ENCODE measurements at regions not wholly inside any gene's neighbourhood (a gene's known extent, or its start where the extent isn't known, plus 50 kb on each side); places are given as distances from the start of the nearest gene placed in this dataset.

DNA sequence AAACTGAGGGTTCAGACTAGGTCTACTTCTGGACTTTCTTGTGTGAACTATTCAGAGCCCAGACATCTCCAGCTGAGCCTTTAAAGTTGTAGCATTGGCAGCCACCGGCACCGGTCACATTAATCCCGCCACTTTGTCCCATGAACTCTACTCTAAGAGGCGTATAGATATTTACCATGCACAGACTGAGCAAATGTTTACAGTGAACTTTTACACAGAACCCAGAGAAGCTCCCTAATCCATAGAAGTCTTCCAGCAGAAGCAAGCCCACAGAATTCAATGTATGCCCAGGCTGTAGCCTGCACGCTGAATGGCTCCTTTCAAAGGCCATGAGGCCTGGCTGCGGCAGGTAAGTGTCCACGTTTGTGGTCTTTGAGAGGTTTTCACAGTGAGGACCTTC, 466.9 kb downstream of the ENC1 start:
- Histone ChIP-seq H3K27me3 (ENCODE audit: low read length) (no peaks in the 10 kb centered on the region), H3K9me2 (replicated peaks; ENCODE audit: low read length) (no peaks in the 10 kb centered on the region), H3K9ac (ENCODE audit: low read length) (no peak overlapping the region), H4K20me1 (ENCODE audit: low read length) (no peaks in the 10 kb centered on the region), H3K27ac (ENCODE audit: low read length) (no peak overlapping the region), H3K36me3 (ENCODE audit: low read depth, low read length) (no peaks in the 10 kb centered on the region), H3K4me1 (ENCODE audit: insufficient read depth, low read length) (peaks cover 2% of the 10 kb centered on the region), H3K79me2 (ENCODE audit: low read length) (no peaks in the 10 kb centered on the region), H3K4me2 (ENCODE audit: low read length) (no peak overlapping the region), H3K4me3 (ENCODE audit: low read length) (no peak overlapping the region), H2AFZ (ENCODE audit: low read length) (no peak overlapping the region), H3F3A (ENCODE audit: low read length, unreplicated experiment) (no peaks in the 10 kb centered on the region), H3K9me3 (ENCODE audit: low read length) (no peaks in the 10 kb centered on the region)
- TF ChIP-seq CTCF (conservative IDR thresholded peaks at IDR 0.05; ENCODE audit: low read depth, low read length), result no peak
- no peak for TF ChIP-seq EZH2phosphoT487 (IDR thresholded peaks at IDR 0.05; ENCODE audit: borderline replicate concordance, low read length)
- TF ChIP-seq EZH2 (IDR thresholded peaks at IDR 0.05; ENCODE audit: low read length, unreplicated experiment), result no peak
- BruUV-seq (replicated peaks), result no TSS peak
- DNase-seq, result no peak
- no peak for ATAC-seq
- ChIA-PET POLR2A (ENCODE audit: unreplicated experiment) (no interaction called here), CTCF (no interaction called here)
- intact Hi-C loops (cut with micrococcal nuclease), result no loop called here

- BruUV-seq (replicated peaks), result no TSS peak
- no peak overlapping the region for H3K4me2 ChIP-seq (ENCODE audit: low read length)
- peaks cover 6% of the 10 kb centered on the region for H3K4me1 ChIP-seq (ENCODE audit: insufficient read depth, low read length)
- ChIA-PET CTCF (no interaction called here), POLR2A (ENCODE audit: unreplicated experiment) (no interaction called here)
- H3K9ac ChIP-seq (ENCODE audit: low read length), result no peak overlapping the region
- DNase-seq (no peak), ATAC-seq (no peak)
- H4K20me1 ChIP-seq (ENCODE audit: low read length), result no peaks in the 10 kb centered on the region
- no peak overlapping the region for H3K4me3 ChIP-seq (ENCODE audit: low read length)
- no peaks in the 10 kb centered on the region for H3F3A ChIP-seq (ENCODE audit: low read length, unreplicated experiment)
- no peaks in the 10 kb centered on the region for H3K79me2 ChIP-seq (ENCODE audit: low read length)
- no peaks in the 10 kb centered on the region for H3K27me3 ChIP-seq (ENCODE audit: low read length)
- H3K36me3 ChIP-seq (ENCODE audit: low read depth, low read length), result no peaks in the 10 kb centered on the region
- no peak overlapping the region for H3K27ac ChIP-seq (ENCODE audit: low read length)
- no peaks in the 10 kb centered on the region for H3K9me3 ChIP-seq (ENCODE audit: low read length)
- no peak overlapping the region for H2AFZ ChIP-seq (ENCODE audit: low read length)
- intact Hi-C loops (cut with micrococcal nuclease), result no loop called here
- TF ChIP-seq EZH2phosphoT487 (IDR thresholded peaks at IDR 0.05; ENCODE audit: borderline replicate concordance, low read length) (no peak), EZH2 (IDR thresholded peaks at IDR 0.05; ENCODE audit: low read length, unreplicated experiment) (no peak), CTCF (conservative IDR thresholded peaks at IDR 0.05; ENCODE audit: low read depth, low read length) (no peak)
- no peaks in the 10 kb centered on the region for H3K9me2 ChIP-seq (replicated peaks; ENCODE audit: low read length)
Observed at GRCh38 chr5:74173241-74173640, 467.3 kb downstream of the ENC1 start.

DNA sequence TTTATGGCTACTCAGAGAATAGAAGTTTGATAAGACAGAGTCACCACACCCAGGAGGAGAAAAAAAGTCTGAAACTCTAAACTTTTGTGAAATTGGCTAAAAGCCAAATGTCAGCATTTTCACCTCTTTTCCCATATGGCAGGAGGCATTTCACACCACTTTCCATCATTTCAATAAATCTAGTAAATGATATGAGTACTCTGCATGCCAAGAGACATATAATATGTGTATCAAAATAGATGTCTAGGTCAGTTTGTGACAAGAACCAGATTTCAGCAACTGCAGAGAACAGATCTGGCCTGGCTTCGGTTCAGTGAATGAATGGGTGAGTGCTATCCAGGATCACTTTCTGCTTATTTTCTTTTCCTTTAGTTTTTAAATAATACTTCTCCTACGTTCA, 470.8 kb downstream of the ENC1 start:
- no peak for ATAC-seq
- ChIA-PET POLR2A (ENCODE audit: unreplicated experiment) (no interaction called here), CTCF (no interaction called here)
- H3K36me3 ChIP-seq (ENCODE audit: low read depth, low read length), result no peaks in the 10 kb centered on the region
- no peak overlapping the region for H3K9ac ChIP-seq (ENCODE audit: low read length)
- BruUV-seq (replicated peaks), result no TSS peak
- H3F3A ChIP-seq (ENCODE audit: low read length, unreplicated experiment), result peaks cover 5% of the 10 kb centered on the region
- no peak for DNase-seq
- H3K4me2 ChIP-seq (ENCODE audit: low read length), result no peak overlapping the region
- no peaks in the 10 kb centered on the region for H3K9me2 ChIP-seq (replicated peaks; ENCODE audit: low read length)
- H4K20me1 ChIP-seq (ENCODE audit: low read length), result no peaks in the 10 kb centered on the region
- TF ChIP-seq EZH2phosphoT487 (IDR thresholded peaks at IDR 0.05; ENCODE audit: borderline replicate concordance, low read length) (no peak), CTCF (conservative IDR thresholded peaks at IDR 0.05; ENCODE audit: low read depth, low read length) (no peak), EZH2 (IDR thresholded peaks at IDR 0.05; ENCODE audit: low read length, unreplicated experiment) (no peak)
- no peaks in the 10 kb centered on the region for H3K9me3 ChIP-seq (ENCODE audit: low read length)
- no peaks in the 10 kb centered on the region for H3K27me3 ChIP-seq (ENCODE audit: low read length)
- intact Hi-C loops (cut with micrococcal nuclease), result loop anchor here (5.0 to 10.0 kb wide), 3 partner anchors 33 to 102 kb away; no protein-coding TSS in a partner anchor
- H3K27ac ChIP-seq (ENCODE audit: low read length), result no peak overlapping the region
- no peak overlapping the region for H3K4me3 ChIP-seq (ENCODE audit: low read length)
- no peak overlapping the region for H2AFZ ChIP-seq (ENCODE audit: low read length)
- H3K79me2 ChIP-seq (ENCODE audit: low read length), result no peaks in the 10 kb centered on the region
- H3K4me1 ChIP-seq (ENCODE audit: insufficient read depth, low read length), result peaks cover 26% of the 10 kb centered on the region
